GM12873 (cell line): ENCODE measurements at regions not wholly inside any gene's neighbourhood (a gene's known extent, or its start where the extent isn't known, plus 50 kb on each side); places are given as distances from the start of the nearest gene placed in this dataset.

ENCODE experiments used
- CTCF ChIP-seq: IDR thresholded peaks from 2 replicates; pipeline ENCODE4 v1.5.1; 2012; ENCODE audit warnings: low read depth, mild to moderate bottlenecking, moderate library complexity, low read length, control low read depth; ENCODE audit not compliant: insufficient read depth; ENCODE audit errors: missing control alignments

- TF ChIP-seq CTCF: no peak
Measured at GRCh38 chr6:98131290-98131990, 702.9 kb upstream of the POU3F2 start.

GRCh38 chr6:98136333-98136732 lies 698.0 kb upstream of the POU3F2 start:
- TF ChIP-seq CTCF: no peak

DNA sequence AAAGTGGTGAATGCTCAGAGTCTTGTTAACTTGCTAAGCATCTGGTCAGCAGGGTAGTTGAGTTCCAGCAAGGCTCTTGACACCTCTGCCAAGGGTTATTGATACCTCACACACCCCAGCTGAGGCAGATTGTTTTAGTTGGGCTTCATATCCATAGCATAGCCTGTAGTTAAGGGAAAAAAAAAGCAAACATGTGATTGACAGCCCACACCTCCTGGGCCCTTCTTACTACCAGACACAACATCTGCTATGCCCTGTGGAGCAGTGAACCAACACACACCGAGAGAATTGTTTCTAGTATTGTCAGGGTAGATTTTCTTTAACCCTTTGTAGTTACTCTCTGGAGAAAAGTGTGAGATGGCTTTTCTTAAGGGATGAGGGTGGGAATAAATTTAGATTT lies 697.0 kb upstream of the POU3F2 start:
- no peak for TF ChIP-seq CTCF

DNA sequence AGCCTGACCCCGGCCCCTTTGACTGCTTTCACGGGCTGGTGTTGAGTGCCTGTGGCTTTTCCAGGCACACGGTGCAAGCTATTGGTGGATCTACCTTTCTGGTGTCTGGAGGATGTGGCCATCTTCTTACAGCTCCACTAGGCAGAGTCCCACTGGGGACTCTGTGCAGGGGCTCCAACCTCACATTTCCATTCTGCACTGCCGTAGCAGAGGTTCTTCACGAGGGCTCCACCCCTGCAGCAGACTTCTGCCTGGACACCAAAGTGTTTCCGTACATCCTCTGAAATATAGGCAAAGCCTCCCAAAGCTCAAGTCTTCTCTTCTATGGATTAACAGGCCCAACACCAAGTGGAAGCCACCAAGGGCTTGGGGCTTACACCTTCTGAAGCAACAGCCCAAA lies 691.5 kb upstream of the POU3F2 start:
- no peak for TF ChIP-seq CTCF

- no peak for TF ChIP-seq CTCF
Measured at GRCh38 chr6:98146656-98147055, 687.7 kb upstream of the POU3F2 start.

DNA sequence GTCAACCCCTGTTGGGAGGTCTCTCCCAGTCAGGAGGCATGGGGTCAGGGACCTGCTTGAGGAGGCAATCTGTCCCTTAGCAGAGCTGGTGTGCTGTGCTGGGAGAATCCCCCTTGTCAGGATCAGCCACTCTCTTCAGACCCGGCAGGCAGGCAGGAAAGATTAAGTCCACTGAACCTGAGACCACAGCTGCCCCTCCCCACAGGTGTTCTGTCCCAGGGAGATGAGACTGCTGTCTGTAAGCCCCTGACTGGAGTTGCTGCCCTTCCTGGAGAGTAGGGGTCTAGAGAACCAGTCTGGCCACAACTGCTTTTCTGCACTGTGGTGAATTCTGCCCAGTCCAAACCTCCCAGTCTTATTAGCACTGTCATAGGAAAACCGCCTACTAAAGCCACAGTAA lies 677.8 kb upstream of the POU3F2 start:
- no peak for TF ChIP-seq CTCF

GRCh38 chr6:98179606-98180005 lies 654.8 kb upstream of the POU3F2 start:
- TF ChIP-seq CTCF: no peak
